Loucy (cell line): ENCODE measurements at regions not wholly inside any gene's neighbourhood (a gene's known extent, or its start where the extent isn't known, plus 50 kb on each side); places are given as distances from the start of the nearest gene placed in this dataset.

Experiments
- CTCF ChIP-seq: fragments of 200-600 bp; sonication (generic); conservative IDR thresholded peaks from 2 replicates; pipeline ENCODE4 v1.5.1; 2014; ENCODE audit warnings: mild to moderate bottlenecking, antibody characterized with exemption, low read length
- EZH2phosphoT487 ChIP-seq: fragments of 200-600 bp; IDR thresholded peaks from 2 replicates; pipeline ENCODE4 v1.6.1; 2018; ENCODE audit warnings: antibody characterized with exemption, mild to moderate bottlenecking, moderate library complexity, borderline replicate concordance

- TF ChIP-seq CTCF (no peak), EZH2phosphoT487 (no peak)
These were observed 500.6 kb upstream of the AGTR1 start for GRCh38 chr3:148197061-148197460.
